Retinal pigment epithelial cell (primary cell): ENCODE measurements at regions not wholly inside any gene's neighbourhood (a gene's known extent, or its start where the extent isn't known, plus 50 kb on each side); places are given as distances from the start of the nearest gene placed in this dataset.

Experiments used
- DNase-seq: peaks from one replicate; pipeline ENCODE4 v3.0.0-alpha.2; 2010; ENCODE audit warnings: low read depth
- H3K4me3 ChIP-seq: 2 replicates; pipeline ENCODE4 v1.5.1; 2011; ENCODE audit warnings: mild to moderate bottlenecking, low read length, control low read depth, moderate library complexity
- CTCF ChIP-seq: conservative IDR thresholded peaks from 2 replicates; pipeline ENCODE4 v1.5.1; 2011; ENCODE audit warnings: low read depth, low read length, control low read depth, inconsistent platforms

GRCh38 chr2:4151521-4151920 is 448.1 kb downstream of the DCDC2C start:
- TF ChIP-seq CTCF = no peak
- no peak overlapping the region for H3K4me3 ChIP-seq
- no peak for DNase-seq

GRCh38 chr2:4152051-4152450 is 448.7 kb downstream of the DCDC2C start:
- H3K4me3 ChIP-seq = no peak overlapping the region
- no peak for TF ChIP-seq CTCF
- DNase-seq = no peak

GRCh38 chr2:4168834-4169233 is 465.5 kb downstream of the DCDC2C start:
- DNase-seq = no peak
- TF ChIP-seq CTCF = no peak
- no peak overlapping the region for H3K4me3 ChIP-seq

GRCh38 chr2:4174796-4175195 is 471.4 kb downstream of the DCDC2C start:
- no peak for DNase-seq
- no peak for TF ChIP-seq CTCF
- no peak overlapping the region for H3K4me3 ChIP-seq

- H3K4me3 ChIP-seq = no peak overlapping the region
- no peak for TF ChIP-seq CTCF
- no peak for DNase-seq
Measured at GRCh38 chr2:4175343-4175742, 472.0 kb downstream of the DCDC2C start.

- no peak overlapping the region for H3K4me3 ChIP-seq
- DNase-seq = no peak
- no peak for TF ChIP-seq CTCF
Measured at GRCh38 chr2:4180631-4181030, 477.3 kb downstream of the DCDC2C start.

- H3K4me3 ChIP-seq = no peak overlapping the region
- TF ChIP-seq CTCF = no peak
- DNase-seq = no peak
Measured at GRCh38 chr2:4181062-4181461, 477.7 kb downstream of the DCDC2C start.
